ENCODE measurements at regions not wholly inside any gene's neighbourhood (a gene's known extent, or its start where the extent isn't known, plus 50 kb on each side); places are given as distances from the start of the nearest gene placed in this dataset.

DNA sequence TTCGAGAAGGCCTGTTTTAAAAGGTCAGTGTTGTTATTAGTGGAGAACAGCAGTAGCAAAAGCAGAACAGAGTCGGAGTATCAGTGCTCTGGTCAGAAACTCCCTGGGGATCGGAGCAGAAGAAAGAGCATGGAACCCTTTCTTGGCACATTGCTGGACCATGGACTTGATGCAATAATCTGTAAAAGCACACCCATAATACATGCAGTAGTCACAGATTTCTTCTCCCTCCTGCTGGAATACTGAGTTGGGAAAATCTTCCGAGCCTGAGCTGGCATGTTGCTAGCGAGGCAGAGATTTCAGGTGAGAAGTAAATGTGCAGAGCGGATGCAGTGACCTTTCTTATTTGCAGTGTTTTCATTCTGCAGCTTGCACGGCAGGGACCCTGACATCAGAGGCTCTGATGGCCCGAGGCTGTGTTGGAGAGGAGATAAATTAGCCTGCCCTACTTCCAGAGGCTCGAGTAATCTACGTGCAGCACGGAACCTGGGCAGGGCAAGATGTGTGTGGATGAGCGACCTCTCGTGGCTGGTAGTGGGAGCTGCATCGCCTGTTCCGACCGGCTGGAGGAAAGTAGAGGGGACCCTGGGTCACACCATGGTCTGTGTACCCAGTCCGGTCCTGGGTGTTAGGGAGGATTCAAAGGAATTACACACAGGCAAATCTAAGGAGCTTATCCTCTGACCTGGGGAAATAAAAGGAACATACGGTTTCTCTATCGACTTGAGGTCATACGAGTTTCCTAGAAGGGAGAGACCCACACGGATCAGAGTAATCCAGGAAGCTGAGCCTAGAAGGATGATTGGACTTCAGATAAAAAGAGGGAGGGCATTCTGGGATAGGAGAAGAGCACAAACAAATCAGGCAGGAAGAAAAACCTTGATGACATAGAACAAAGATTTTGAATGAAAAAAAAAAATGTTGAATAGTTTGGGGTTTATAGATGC is 137.0 kb upstream of the STMND1 start:
- H3K4me3 ChIP-seq (ENCODE audit: low read length): peak overlapping the region; percentile 31
- no peak overlapping the region for H2AFZ ChIP-seq (ENCODE audit: low read depth, low read length)

More for the DNA sequence above, 137.0 kb upstream of the STMND1 start:
- Histone ChIP-seq H3K36me3 (ENCODE audit: insufficient read depth, low read length) (no peaks in the 10 kb centered on the region), H3K27ac (ENCODE audit: low read length) (peak overlapping the region; percentile 57), H3K9me3 (ENCODE audit: low read length) (no peaks in the 10 kb centered on the region), H4K20me1 (ENCODE audit: insufficient read depth) (no peaks in the 10 kb centered on the region), H3K79me2 (replicated peaks; ENCODE audit: insufficient read depth, low read length) (no peaks in the 10 kb centered on the region), H3F3A (ENCODE audit: insufficient read depth, low read length, poor library complexity, severe bottlenecking) (no peaks in the 10 kb centered on the region), H3K9ac (ENCODE audit: low read length) (peak overlapping the region; percentile 34), H3K9me2 (ENCODE audit: insufficient read depth, low read length) (no peaks in the 10 kb centered on the region), H3K4me2 (ENCODE audit: low read length) (no peak overlapping the region), H3K27me3 (ENCODE audit: insufficient read depth, low read depth, low read length) (no peaks in the 10 kb centered on the region)
- TF ChIP-seq SMC3 (conservative IDR thresholded peaks at IDR 0.05; ENCODE audit: poor library complexity): peak; percentile 97
- TF ChIP-seq CTCF (IDR thresholded peaks at IDR 0.05; ENCODE audit: poor library complexity, severe bottlenecking): peak; percentile 97
- TF ChIP-seq EP300 (conservative IDR thresholded peaks at IDR 0.05; ENCODE audit: poor library complexity, severe bottlenecking): peak; percentile 50
- TF ChIP-seq POLR2AphosphoS5 (IDR thresholded peaks at IDR 0.05): peak; percentile 65
- TF ChIP-seq MXI1 (conservative IDR thresholded peaks at IDR 0.05; ENCODE audit: poor library complexity, severe bottlenecking): peak; percentile 18
- TF ChIP-seq REST (IDR thresholded peaks at IDR 0.05; ENCODE audit: borderline replicate concordance): peak; percentile 96
- TF ChIP-seq RAD21 (conservative IDR thresholded peaks at IDR 0.05): peak; percentile 97
- no peak for TF ChIP-seq EZH2 (IDR thresholded peaks at IDR 0.05; ENCODE audit: borderline replicate concordance, insufficient read depth, low read length, poor library complexity, severe bottlenecking)
- no peak for TF ChIP-seq TAF1 (IDR thresholded peaks at IDR 0.05; ENCODE audit: low read depth)
